H1 (cell line): ENCODE measurements at regions not wholly inside any gene's neighbourhood (a gene's known extent, or its start where the extent isn't known, plus 50 kb on each side); places are given as distances from the start of the nearest gene placed in this dataset.

Source experiments
- CEBPB ChIP-seq: IDR thresholded peaks from 2 replicates; pipeline ENCODE4 v1.6.1; 2012; ENCODE audit warnings: low read depth, low read length
- CREB1 ChIP-seq: IDR thresholded peaks from 2 replicates; pipeline ENCODE4 v1.6.1; 2012; ENCODE audit warnings: inconsistent platforms
- EP300 ChIP-seq, 2 experiments: IDR thresholded peaks; 1 replicate in 1 of 2; 2 replicates in 1 of 2; pipeline ENCODE4 v1.6.1; 2011 to 2012; ENCODE audit warnings: low read depth in 2 of 2, low read length in 2 of 2, mild to moderate bottlenecking in 2 of 2, borderline replicate concordance in 1 of 2, inconsistent platforms in 1 of 2, moderate library complexity in 1 of 2
- GABPA ChIP-seq: IDR thresholded peaks from 2 replicates; pipeline ENCODE4 v1.6.1; 2011; ENCODE audit warnings: mild to moderate bottlenecking, low read length, moderate library complexity, borderline replicate concordance; ENCODE audit not compliant: insufficient read depth
- GTF2F1 ChIP-seq: IDR thresholded peaks from 2 replicates; pipeline ENCODE4 v1.6.1; 2012; ENCODE audit warnings: low read depth, low read length, improper control_type of control experiment, borderline replicate concordance
- KDM1A ChIP-seq: fragments of 200-600, 300-600 bp; sonication (generic); IDR thresholded peaks from 2 replicates; pipeline ENCODE4 v1.7.1; 2016; ENCODE audit warnings: mild to moderate bottlenecking, low read length, borderline replicate concordance
- POLR2AphosphoS5 ChIP-seq: IDR thresholded peaks from 2 replicates; pipeline ENCODE4 v1.6.1; 2011; ENCODE audit warnings: low read depth, low read length
- RAD21 ChIP-seq, 2 experiments: IDR thresholded peaks in 1 of 2; conservative IDR thresholded peaks in 1 of 2; 2 replicates each; pipeline ENCODE4 v1.6.1; 2011; ENCODE audit warnings: low read depth in 2 of 2, low read length in 2 of 2, improper control_type of control experiment in 1 of 2, inconsistent platforms in 1 of 2, mild to moderate bottlenecking in 1 of 2, moderate library complexity in 1 of 2
- SP1 ChIP-seq: IDR thresholded peaks from 2 replicates; pipeline ENCODE4 v1.6.1; 2011; ENCODE audit warnings: low read depth, low read length
- SRF ChIP-seq: IDR thresholded peaks from 2 replicates; pipeline ENCODE4 v1.6.1; 2011; ENCODE audit warnings: mild to moderate bottlenecking, low read depth, low read length, moderate library complexity
- SUZ12 ChIP-seq: fragments of 200-600 bp; sonication (generic); IDR thresholded peaks from 2 replicates; pipeline ENCODE4 v1.6.1; 2012; ENCODE audit warnings: mild to moderate bottlenecking, inconsistent platforms, low read length, moderate library complexity, mixed read lengths
- TAF1 ChIP-seq: IDR thresholded peaks from 2 replicates; pipeline ENCODE4 v1.6.1; 2011; ENCODE audit warnings: mild to moderate bottlenecking, low read depth, low read length
- TF ChIP-seq, protein P1 (sequence below), 3 experiments: IDR thresholded peaks; 1 replicate in 2 of 3; 2 replicates in 1 of 3; pipeline versions ENCODE4 v1.5.1 to v1.6.1; 2011; ENCODE audit warnings: low read length in 3 of 3, mild to moderate bottlenecking in 3 of 3, inconsistent platforms in 2 of 3, low read depth in 1 of 3, moderate library complexity in 1 of 3; ENCODE audit not compliant: insufficient read depth in 1 of 3; ENCODE audit errors: control extremely low read depth in 1 of 3
- TF ChIP-seq, protein P2 (sequence below): IDR thresholded peaks from 2 replicates; pipeline ENCODE4 v1.6.1; 2011; ENCODE audit warnings: low read length, improper control_type of control experiment

DNA sequence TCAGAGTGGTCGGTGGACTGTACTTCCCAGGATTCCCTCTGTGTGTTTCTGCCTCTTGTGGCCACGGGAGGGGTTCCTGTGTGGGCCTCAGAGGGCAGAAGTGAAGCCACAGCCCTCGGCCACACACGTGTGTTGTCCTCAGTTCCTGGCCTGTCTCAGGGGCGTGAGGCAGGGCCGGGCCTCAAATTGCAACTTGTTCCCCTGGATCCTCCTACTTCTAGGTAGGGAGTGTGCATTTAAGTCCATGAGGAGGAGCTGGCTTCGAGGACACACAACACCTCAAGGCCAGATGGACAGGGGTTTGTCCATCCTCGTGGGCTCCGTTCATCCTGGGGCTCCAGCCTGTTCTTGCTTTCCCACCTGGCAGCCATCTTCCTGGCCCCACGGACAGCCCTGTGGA is 573.0 kb downstream of the TBC1D22A start:
- TF ChIP-seq TAF1: no peak
- TF ChIP-seq POLR2AphosphoS5: no peak
- TF ChIP-seq CEBPB: no peak
- TF ChIP-seq KDM1A: no peak
- no peak for TF ChIP-seq SP1
- TF ChIP-seq GABPA: no peak
- TF ChIP-seq, protein P1, sequence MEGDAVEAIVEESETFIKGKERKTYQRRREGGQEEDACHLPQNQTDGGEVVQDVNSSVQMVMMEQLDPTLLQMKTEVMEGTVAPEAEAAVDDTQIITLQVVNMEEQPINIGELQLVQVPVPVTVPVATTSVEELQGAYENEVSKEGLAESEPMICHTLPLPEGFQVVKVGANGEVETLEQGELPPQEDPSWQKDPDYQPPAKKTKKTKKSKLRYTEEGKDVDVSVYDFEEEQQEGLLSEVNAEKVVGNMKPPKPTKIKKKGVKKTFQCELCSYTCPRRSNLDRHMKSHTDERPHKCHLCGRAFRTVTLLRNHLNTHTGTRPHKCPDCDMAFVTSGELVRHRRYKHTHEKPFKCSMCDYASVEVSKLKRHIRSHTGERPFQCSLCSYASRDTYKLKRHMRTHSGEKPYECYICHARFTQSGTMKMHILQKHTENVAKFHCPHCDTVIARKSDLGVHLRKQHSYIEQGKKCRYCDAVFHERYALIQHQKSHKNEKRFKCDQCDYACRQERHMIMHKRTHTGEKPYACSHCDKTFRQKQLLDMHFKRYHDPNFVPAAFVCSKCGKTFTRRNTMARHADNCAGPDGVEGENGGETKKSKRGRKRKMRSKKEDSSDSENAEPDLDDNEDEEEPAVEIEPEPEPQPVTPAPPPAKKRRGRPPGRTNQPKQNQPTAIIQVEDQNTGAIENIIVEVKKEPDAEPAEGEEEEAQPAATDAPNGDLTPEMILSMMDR (IDR thresholded peaks at IDR 0.05; ENCODE audit: control extremely low read depth in 1 of 3, insufficient read depth in 1 of 3, low read depth in 1 of 3, low read length in 3 of 3): no peak
- TF ChIP-seq, protein P2, sequence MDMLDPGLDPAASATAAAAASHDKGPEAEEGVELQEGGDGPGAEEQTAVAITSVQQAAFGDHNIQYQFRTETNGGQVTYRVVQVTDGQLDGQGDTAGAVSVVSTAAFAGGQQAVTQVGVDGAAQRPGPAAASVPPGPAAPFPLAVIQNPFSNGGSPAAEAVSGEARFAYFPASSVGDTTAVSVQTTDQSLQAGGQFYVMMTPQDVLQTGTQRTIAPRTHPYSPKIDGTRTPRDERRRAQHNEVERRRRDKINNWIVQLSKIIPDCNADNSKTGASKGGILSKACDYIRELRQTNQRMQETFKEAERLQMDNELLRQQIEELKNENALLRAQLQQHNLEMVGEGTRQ: no peak
- TF ChIP-seq GTF2F1: no peak
- TF ChIP-seq CREB1: no peak
- no peak for TF ChIP-seq SUZ12
- no peak for TF ChIP-seq RAD21 (IDR thresholded peaks at IDR 0.05 in 1 of 2, conservative IDR thresholded peaks at IDR 0.05 in 1 of 2; ENCODE audit: low read depth in 2 of 2, low read length in 2 of 2)
- no peak for TF ChIP-seq EP300 (IDR thresholded peaks at IDR 0.05; ENCODE audit: borderline replicate concordance in 1 of 2, low read depth in 2 of 2, low read length in 2 of 2)
- TF ChIP-seq SRF: no peak
